KMS-11 (cell line): ENCODE measurements at regions not wholly inside any gene's neighbourhood (a gene's known extent, or its start where the extent isn't known, plus 50 kb on each side); places are given as distances from the start of the nearest gene placed in this dataset.

Experiments used
- H2AFZ ChIP-seq: fragments of 200-600 bp; sonication (generic); 2 replicates; pipeline ENCODE4 v1.6.1; 2016; ENCODE audit warnings: antibody characterized with exemption, mixed run types, low read depth
- H3K27ac ChIP-seq: fragments of 200-600 bp; sonication (generic); 2 replicates; pipeline ENCODE4 v1.6.1; 2016; ENCODE audit warnings: mild to moderate bottlenecking, mixed run types
- H3K27me3 ChIP-seq: fragments of 200-600 bp; sonication (generic); 2 replicates; pipeline ENCODE4 v1.6.1; 2017; ENCODE audit warnings: mild to moderate bottlenecking, low read depth, mixed run types, moderate library complexity; ENCODE audit not compliant: insufficient read depth
- H3K36me3 ChIP-seq: fragments of 200-600 bp; sonication (generic); 2 replicates; pipeline ENCODE4 v1.6.1; 2017; ENCODE audit warnings: mild to moderate bottlenecking, mixed run types; ENCODE audit not compliant: insufficient read depth
- H3K4me1 ChIP-seq: fragments of 200-600 bp; sonication (generic); 2 replicates; pipeline ENCODE4 v1.6.1; 2016; ENCODE audit warnings: mild to moderate bottlenecking, low read depth, mixed run types; ENCODE audit not compliant: poor library complexity, severe bottlenecking
- H3K4me2 ChIP-seq: fragments of 200-600 bp; sonication (generic); 2 replicates; pipeline ENCODE4 v1.7.0; 2016; ENCODE audit warnings: mild to moderate bottlenecking, mixed run types
- H3K4me3 ChIP-seq: fragments of 200-600 bp; sonication (generic); IDR thresholded peaks from 2 replicates; pipeline ENCODE4 v1.6.1; 2017; ENCODE audit warnings: low read depth, low read length, mixed read lengths; ENCODE audit not compliant: insufficient read depth
- H3K79me2 ChIP-seq: fragments of 200-600 bp; sonication (generic); 2 replicates; pipeline ENCODE4 v1.6.1; 2016; ENCODE audit warnings: low read depth, mixed run types; ENCODE audit not compliant: insufficient read depth
- H3K9ac ChIP-seq: fragments of 200-600 bp; sonication (generic); 2 replicates; pipeline ENCODE4 v1.6.1; 2016; ENCODE audit warnings: mild to moderate bottlenecking, mixed run types
- H4K20me1 ChIP-seq: fragments of 200-600 bp; sonication (generic); 2 replicates; pipeline ENCODE4 v1.6.1; 2016; ENCODE audit warnings: mild to moderate bottlenecking, mixed run types; ENCODE audit not compliant: insufficient read depth
- TF ChIP-seq, protein P1 (sequence below): fragments of 200-600 bp; sonication (generic); conservative IDR thresholded peaks from 2 replicates; pipeline ENCODE4 v1.6.1; 2017; ENCODE audit warnings: low read depth, mild to moderate bottlenecking, antibody characterized with exemption, low read length, moderate library complexity, mixed read lengths

DNA sequence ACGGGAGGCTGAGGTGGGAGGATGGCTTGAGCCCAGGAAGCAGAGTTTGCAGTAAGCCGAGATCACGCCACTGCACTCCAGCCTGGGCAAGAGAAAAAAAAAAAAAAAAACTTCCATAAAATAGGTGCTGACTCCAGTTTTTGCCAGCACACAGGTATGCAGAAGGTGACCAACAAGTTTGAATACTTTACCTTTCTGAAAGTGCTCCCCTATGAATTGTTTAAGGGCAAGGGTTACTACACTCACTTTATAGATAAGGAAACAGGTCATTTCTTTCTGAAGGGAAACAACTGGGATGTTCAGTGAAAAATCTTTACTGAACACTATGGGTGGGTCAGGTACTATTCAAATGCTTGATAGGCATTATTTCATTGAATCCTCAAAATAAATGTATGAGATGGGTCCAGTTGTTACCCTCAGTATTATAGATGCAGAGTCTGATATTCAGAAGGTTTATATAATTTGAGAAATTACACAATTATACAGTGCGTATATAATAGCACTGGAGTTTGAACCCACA, 538.5 kb downstream of the INSC start:
- peaks cover 3% of the 10 kb centered on the region for H3K4me1 ChIP-seq
- TF ChIP-seq, protein P1, sequence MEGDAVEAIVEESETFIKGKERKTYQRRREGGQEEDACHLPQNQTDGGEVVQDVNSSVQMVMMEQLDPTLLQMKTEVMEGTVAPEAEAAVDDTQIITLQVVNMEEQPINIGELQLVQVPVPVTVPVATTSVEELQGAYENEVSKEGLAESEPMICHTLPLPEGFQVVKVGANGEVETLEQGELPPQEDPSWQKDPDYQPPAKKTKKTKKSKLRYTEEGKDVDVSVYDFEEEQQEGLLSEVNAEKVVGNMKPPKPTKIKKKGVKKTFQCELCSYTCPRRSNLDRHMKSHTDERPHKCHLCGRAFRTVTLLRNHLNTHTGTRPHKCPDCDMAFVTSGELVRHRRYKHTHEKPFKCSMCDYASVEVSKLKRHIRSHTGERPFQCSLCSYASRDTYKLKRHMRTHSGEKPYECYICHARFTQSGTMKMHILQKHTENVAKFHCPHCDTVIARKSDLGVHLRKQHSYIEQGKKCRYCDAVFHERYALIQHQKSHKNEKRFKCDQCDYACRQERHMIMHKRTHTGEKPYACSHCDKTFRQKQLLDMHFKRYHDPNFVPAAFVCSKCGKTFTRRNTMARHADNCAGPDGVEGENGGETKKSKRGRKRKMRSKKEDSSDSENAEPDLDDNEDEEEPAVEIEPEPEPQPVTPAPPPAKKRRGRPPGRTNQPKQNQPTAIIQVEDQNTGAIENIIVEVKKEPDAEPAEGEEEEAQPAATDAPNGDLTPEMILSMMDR, result no peak

DNA sequence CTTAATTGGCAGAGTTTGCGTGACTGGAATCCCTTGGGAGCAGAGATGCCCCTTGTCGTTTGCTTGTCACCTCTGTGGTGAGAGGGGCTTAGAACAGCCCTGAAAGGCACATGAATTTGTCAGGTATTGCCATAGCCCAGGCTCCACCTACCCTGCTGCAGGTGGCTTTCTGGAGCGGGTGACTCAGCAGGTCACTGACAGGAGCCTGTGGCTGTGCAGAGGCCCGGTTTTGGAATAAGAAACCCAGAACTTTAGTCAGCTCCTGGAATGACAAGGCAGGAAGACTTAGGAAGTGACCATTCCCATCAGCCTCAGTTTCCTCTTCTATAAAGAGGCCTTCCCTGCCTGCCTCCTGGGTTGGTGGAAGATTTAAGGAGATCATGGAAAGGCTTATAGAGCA, 539.7 kb downstream of the INSC start:
- Histone ChIP-seq H3K36me3 (no peaks in the 10 kb centered on the region), H3K4me1 (peaks cover 3% of the 10 kb centered on the region), H3K4me3 (no peak overlapping the region)

More for the DNA sequence above, 538.5 kb downstream of the INSC start:
- Histone ChIP-seq H3K9ac (no peak overlapping the region), H4K20me1 (no peaks in the 10 kb centered on the region), H3K79me2 (no peaks in the 10 kb centered on the region), H3K27ac (no peak overlapping the region), H2AFZ (no peak overlapping the region), H3K27me3 (no peaks in the 10 kb centered on the region), H3K36me3 (no peaks in the 10 kb centered on the region), H3K4me2 (no peak overlapping the region), H3K4me3 (no peak overlapping the region)

DNA sequence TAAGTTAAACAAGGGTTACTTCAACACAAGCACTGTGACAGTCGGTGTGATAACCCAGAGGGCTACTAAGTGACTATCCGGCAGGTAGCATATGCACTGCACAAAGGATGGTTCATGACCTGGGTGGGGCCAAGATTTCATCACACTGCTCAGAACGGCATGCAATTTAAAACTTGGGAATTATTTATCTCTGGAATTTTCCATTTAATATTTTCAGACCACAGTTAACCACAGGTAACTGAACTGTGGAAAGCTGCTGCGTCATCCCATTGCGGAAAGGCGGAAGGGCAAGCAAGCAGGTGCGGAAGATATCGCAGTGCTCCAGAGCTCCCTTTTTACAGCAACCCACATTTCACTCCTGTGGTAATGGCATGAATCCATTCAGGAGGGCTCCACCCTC, 540.8 kb downstream of the INSC start:
- H3K9ac ChIP-seq, result no peak overlapping the region
- H3K4me2 ChIP-seq, result no peak overlapping the region
- H2AFZ ChIP-seq, result no peak overlapping the region
- H3K4me3 ChIP-seq, result no peak overlapping the region
- no peaks in the 10 kb centered on the region for H3K27me3 ChIP-seq
- H3K4me1 ChIP-seq, result no peaks in the 10 kb centered on the region
- no peaks in the 10 kb centered on the region for H4K20me1 ChIP-seq
- TF ChIP-seq, protein P1, result no peak
- H3K79me2 ChIP-seq, result no peaks in the 10 kb centered on the region
- no peak overlapping the region for H3K27ac ChIP-seq
- no peaks in the 10 kb centered on the region for H3K36me3 ChIP-seq

More for the DNA sequence above, 539.7 kb downstream of the INSC start:
- H2AFZ ChIP-seq, result no peak overlapping the region
- no peaks in the 10 kb centered on the region for H3K27me3 ChIP-seq
- TF ChIP-seq, protein P1, result no peak
- H3K4me2 ChIP-seq, result no peak overlapping the region
- no peaks in the 10 kb centered on the region for H3K79me2 ChIP-seq
- no peaks in the 10 kb centered on the region for H4K20me1 ChIP-seq
- H3K9ac ChIP-seq, result no peak overlapping the region
- H3K27ac ChIP-seq, result no peak overlapping the region

DNA sequence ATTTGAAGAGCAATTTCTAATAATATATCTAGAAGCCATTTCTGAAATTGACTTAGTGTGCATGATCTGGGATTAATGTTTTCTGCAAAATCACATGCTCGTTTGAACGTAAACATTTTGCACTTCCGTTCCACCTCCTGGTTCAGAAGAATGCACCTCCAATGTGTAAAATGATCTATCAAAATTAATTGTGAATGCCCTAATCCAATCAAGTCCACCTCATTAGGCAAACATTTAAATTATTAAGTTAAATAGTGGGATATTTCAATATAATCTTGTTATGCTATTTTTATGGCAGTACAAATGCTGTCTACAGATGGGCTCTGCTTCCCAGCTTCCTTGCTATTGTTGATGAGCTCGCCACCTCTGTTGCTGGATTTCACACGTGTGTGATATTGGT, 542.5 kb downstream of the INSC start:
- Histone ChIP-seq H3K27ac (no peak overlapping the region), H3K79me2 (no peaks in the 10 kb centered on the region), H4K20me1 (no peaks in the 10 kb centered on the region), H3K36me3 (no peaks in the 10 kb centered on the region), H3K4me3 (no peak overlapping the region), H2AFZ (no peak overlapping the region), H3K9ac (no peak overlapping the region), H3K4me2 (no peak overlapping the region), H3K4me1 (no peaks in the 10 kb centered on the region), H3K27me3 (no peaks in the 10 kb centered on the region)
- TF ChIP-seq, protein P1, result no peak

DNA sequence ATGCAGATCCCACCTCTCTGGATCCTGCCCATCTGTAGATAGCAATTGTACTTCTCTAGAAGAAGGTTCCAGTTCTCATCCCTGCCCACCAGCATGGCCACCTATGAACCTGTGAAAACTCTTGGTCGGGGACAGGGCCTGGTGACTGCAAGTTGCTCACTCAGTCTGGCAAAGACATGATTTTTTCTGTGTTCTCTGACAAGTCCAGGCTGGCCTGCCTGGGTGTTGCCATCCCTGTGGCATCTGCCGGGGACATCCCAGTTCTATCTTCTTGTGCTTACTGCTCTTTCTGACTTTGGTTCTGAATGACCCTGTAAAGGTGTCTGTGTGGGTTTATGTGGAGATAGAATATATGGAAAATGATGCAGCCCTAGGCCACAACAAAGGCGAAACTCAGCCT, 545.8 kb downstream of the INSC start:
- no peaks in the 10 kb centered on the region for H3K4me1 ChIP-seq
- no peaks in the 10 kb centered on the region for H4K20me1 ChIP-seq
- no peak overlapping the region for H3K4me2 ChIP-seq
- TF ChIP-seq, protein P1, result no peak
- H3K79me2 ChIP-seq, result no peaks in the 10 kb centered on the region
- no peaks in the 10 kb centered on the region for H3K36me3 ChIP-seq
- H3K27ac ChIP-seq, result no peak overlapping the region
- no peak overlapping the region for H3K4me3 ChIP-seq
- H2AFZ ChIP-seq, result no peak overlapping the region
- no peaks in the 10 kb centered on the region for H3K27me3 ChIP-seq
- no peak overlapping the region for H3K9ac ChIP-seq
